NCI-H2196 (cell line): ENCODE measurements at regions not wholly inside any gene's neighbourhood (a gene's known extent, or its start where the extent isn't known, plus 50 kb on each side); places are given as distances from the start of the nearest gene placed in this dataset.
"Not testable (repeated sequence)": the region's sequence is repeated elsewhere in the genome, so short reads cannot be mapped to it uniquely, and the experiment has no call there.

Experiments
- DNase-seq: peaks from one replicate; lab custom pipeline; 2025; ENCODE audit not compliant: unreplicated experiment; lab: John Stamatoyannopoulos, UW

DNA sequence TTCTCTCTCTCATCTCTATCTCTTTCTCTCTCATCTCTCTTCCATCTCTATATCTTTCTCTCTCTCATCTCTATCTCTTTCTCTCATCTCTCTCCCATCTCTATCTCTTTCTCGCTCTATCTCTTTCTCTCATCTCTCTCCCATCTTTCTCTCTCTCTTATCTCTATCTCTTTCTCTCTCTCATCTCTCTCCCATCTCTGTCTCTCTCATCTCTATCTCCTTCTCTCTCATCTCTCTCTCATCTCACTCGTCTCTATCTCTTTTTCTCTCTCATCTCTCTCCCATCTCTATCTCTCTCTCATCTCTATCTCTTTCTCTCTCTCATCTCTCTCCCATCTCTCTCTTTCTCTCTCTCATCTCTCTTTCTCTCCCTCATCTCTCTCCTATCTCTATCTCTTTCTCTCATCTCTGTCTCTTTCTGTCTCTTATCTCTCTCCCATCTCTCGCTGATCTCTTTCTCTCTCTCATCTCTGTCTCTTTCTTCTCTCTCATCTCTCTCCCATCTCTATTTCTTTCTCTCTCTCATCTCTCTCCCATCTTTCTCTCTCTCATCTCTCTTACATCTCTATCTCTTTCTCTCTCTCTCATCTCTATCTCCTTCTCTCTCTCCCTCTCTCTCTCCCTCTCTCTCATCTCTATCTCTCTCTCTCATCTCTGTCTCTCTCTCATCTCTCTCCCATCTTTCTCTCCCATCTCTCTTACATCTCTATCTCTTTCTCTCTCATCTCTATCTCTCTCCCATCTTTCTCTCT, 388.7 kb downstream of the NPHP4 start:
- DNase-seq: no peak

DNA sequence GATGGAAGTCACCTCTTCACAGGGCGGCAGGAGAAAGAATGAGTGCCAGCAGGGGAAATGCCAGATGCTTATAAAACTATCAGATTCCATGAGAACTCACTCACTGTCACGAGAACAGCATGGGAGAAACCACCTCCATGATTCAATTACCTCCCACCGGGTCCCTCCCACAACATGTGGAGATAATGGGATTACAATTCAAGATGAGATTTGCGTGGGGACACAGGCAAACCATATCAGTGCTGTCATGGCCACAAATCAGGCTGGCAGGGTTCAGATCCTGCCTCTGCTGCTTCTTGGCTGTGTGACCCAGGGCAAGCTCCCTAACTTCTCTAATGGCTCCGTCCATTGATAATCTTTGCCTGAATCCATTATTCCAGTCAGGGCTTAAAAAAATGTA, 389.5 kb downstream of the NPHP4 start:
- DNase-seq: not testable (repeated sequence)

DNA sequence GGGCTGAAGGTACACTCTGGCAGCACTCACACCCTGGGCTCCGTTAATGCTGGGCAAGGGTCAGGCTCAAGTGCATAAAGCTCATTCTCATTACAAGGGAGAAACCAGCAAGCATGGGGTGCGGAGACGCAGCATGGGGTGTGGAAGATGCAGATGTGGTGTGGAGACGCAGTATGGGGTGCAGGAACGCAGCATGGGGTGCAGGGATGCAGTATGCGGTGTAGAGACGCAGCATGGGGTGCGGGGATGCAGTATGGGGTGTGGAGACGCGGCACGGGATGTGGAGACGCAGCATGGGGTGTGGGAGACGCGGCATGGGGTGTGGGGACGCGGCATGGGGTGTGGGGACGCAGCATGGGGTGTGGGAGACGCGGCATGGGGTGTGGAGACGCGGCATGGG, 390.7 kb downstream of the NPHP4 start:
- no peak for DNase-seq

DNA sequence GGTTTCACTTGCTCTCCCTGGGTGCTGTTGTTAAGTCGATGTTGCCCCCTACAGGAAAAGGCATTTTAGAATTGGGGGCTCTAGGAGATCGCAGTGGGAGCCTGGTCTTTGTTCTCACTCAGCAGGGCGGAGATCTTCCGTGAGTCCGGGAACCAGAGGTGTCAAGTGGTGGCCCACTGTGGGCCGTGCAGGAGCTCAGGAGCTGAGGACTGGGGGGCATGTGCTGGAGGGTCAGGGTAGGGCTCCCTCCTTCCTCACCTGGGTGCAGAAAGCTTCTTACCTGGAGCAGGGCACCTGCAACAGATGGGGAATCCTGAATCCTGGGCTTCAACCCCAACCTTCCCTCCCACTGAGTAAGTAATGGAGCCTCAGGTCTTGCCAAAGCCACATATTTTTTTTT, 392.7 kb downstream of the NPHP4 start:
- no peak for DNase-seq

DNA sequence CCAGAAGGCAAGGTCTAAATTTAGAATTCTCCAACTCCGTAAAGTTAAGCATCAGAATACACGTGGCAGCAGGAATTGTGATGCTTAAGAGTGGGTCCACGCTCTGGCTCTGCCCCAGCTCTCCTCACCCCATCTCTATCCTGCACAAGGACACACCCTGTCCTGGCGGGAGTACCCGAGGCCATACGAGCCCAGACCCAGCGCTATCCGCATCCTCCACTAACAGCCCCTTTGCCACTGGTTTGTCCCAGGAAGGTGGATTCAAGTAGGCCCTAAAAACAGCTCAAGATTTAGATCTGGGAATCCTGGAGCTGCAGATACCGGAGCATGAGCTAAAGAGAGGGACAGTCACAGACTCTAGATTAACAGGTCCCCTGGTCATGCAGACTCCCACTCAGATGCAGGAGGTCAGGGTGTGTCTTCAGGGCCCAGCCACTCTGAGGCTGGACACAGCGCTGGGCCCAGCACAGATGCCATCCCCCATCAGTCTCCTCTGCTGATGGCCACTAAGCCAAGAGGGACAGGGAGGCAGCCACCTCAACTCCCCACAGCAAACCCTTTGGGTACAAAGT, 393.3 kb downstream of the NPHP4 start:
- DNase-seq: no peak

DNA sequence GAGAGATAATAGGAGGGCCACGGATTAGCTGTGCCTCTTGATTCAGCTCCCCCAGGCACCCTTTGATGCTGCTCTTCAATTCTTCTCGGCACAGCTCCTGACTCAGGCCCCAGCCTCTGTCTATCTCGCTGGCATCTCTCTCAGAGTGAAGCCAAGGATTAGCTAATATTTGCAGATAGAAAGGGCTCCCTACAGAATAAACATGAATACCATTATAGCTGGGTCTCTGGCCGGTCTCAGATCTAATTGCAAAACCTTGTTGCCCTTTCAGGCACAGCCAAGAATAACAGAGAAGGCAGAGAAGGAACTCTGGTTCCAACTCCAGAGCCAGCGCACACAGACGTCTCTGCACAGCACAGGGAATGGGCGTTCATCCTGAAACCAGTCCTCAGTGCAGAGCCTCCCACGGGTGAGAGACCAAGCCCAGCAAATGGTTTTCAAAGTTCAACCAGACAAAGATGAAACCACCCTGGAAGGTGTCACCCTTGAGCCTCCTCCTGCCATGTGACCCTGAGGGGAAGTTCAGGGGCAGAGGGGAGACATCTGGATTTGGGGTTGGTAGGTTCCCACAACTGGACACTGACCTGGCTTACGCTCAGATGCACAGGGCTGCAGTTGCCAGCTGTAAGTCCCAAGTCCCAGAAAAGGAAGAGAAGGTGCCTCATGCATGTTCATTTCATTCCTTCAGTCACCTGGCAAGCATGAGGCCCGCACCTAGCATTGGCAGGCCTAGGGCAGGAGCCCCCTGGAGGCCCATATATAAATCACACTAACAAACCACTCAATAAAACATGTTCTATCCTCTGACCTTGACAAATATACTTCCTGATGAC, 394.0 kb downstream of the NPHP4 start:
- DNase-seq: peak; percentile 68

DNA sequence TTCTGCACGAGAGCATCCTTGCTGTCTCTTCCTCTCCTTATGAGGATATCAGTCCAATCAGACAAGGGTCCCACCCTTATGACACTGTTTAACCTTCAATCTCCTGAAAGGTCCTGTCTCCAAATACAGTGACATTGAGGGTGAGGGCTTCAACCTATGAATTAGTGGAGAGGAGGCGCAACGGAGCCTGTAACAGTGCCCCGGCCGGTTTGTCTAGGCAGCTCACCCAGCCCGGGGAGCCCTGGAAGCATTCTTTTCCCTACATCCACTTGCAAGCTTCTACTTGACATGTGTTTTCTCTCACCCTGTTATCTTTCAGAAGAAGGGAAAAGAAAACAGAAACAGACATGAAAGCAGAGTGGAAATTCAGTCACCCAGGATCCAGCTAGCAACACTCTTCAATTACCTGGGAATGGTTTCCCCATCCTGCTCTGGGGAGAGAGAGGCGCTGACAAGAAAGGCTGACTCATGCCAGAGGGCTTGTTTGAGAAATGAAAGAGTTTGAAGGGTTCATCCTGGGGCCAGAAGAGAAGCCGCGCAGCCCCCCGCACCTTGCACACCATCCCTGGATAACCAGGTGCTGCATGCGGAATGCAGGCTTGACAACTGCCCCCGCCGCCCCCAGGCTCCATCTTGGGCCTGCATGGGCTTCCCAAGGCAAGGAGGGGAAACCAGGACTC, 394.9 kb downstream of the NPHP4 start:
- no peak for DNase-seq

DNA sequence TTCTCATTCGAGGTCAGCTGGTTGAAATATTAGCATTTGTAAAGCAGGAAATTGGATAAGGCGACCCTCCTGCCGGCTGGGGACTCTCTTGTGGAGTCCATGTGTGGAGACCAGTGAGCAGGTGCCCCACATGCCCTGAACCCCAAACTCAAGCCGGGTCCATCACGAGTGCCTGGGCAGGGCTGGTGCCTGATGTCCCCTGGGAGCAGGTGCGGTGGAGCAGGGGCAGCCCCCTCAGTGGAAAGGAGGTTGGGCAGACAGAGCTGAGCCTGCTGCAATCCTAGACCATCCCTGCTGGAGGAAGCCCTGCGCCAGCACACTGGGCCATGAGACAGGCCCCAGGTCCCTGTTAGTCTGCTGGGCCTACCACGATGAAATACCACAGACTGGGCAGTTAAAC, 395.6 kb downstream of the NPHP4 start:
- DNase-seq: no peak

DNA sequence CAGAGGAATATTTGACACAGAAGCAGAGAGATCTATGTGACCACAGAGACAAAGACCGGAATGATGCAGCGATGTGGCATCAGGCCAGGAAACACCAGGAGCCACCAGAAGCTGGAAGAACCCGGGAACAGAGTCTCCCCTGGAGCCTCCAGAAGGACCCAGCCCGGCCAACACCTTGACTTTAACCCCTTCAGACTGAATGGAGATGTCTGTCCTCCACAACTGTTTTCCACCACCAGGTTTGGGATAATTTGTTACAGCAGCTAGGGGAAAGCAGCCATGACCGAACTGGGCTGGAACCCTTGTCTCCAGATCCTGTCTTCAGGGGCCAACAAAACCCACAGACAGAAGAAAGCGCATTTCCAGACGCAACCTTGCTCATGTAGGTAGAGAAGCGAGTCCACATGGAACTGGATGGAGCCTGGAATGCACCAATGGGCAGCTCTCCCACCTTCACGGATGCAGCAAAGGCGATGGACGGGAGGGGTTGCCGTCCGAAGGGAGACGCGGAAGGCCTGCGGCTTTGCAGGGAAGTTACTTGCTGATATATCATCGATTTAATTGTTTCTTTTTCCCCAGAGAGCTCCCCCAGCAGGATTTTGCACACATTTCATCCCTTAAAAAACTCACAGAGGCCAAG, 396.6 kb downstream of the NPHP4 start:
- DNase-seq: no peak

DNA sequence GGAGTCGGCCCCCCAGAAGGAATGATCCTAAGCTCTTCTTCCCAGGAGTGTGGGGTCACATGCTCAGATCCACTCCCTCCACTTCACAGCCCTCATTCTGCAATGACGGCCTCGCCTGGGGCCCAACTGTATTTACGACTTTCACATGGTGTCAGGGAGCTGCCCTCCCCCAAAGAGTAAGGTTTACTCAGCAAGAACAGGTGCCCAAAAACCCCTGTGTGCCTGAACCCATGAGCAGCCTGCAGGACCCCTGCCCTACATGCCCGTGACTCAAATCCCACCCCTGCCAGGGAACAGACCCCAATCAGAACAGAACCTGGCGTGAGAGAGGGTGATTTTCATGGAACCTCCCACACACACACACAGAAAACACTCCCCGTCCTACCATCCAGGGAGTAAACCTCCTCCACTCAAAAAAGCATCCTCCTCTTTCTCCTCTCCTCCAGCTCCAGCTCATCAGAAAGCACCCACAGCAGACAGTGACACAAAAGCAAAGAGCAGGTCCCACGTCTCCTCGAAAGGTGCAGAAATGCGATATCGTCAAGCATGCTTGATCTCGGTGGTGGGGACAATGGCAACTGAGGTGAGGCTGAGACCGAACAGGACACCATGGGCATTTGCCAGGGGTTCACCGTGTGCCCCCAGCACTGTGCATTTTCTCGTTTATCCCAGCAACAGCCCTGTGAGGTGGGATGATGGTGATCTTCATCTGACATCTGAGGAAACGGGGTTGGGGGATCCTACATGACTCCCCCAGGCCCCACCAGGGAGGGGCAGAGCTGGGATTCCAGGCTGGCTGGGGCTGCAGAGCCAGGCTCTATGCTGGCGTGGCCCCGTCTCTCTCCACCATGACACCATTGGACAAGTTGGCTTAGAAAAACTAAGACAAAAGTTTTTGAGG, 397.9 kb downstream of the NPHP4 start:
- DNase-seq: no peak

DNA sequence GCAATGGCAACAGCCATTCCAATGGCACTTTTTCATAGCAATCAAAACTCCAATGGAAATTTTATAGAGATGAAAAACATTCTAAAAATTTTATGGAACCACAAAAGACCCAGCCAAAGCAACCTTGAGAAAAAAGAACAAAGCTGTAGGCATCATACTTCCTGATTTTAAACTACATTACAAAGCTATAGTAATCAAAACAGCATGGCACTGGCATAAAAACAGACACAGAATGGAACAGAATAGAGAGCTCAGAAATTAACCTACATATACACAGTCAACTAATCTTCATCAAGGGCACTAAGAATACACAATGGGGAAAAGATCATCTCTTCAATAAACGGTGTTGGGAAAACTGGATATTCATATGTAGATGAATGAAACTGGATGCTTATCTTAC, 401.5 kb downstream of the NPHP4 start:
- DNase-seq: no peak

DNA sequence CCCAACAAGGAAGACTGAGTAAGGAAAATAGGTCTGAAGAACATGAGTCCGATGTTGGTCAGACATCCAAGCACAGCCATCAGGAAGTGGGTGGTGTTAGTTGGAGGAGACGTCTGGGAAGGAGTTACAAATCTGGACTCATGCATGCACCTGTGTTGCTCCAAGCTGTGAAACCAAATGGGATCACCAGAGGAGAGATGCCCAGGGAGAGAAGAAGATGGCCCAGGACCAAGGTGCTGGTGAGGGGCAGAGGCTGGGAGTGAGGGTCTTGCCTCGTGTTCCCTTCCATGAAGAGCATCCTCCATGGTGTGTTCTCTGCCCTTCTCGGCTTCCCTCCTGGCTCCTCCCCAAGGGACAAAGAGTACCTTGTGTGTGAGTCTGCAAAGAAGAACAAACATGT, 405.6 kb downstream of the NPHP4 start:
- DNase-seq: no peak

DNA sequence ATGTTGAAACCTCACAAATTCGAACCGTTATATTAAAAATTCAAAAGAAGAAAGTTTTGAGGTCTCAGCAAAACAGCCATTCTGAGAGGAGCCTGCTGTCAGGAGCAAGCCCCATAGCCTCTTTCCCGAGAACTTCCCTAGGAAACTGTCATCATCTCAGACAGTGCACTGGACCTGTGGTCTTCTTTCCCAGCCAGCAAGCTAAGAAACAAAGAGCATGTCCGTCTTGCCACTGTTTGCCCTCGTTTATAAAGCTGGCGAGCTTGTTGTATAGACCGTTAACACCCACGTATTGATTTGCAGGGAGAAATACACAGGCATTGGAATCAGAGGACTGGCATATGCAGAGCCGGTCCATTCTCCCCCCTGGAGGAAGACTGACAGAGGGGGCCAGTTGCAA, 407.0 kb downstream of the NPHP4 start:
- no peak for DNase-seq

DNA sequence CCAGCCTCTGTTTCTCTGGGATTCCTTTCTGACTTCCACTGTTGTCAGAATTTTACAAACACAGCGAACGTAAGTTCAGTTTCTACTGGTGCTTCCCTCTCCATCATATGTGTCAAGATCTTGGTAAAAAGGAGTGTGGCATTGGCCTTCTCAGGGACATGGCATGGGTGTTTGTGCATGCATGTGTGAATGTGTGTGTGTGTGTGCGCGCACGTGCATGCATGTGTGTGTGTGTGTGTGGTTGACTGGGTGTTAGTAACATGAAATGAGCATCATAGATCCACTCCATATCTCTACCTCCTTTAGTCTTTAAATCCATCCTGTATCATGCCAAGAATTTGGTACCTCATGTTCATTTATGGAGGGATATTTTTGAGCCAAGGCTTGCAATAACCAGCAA, 411.3 kb downstream of the NPHP4 start:
- DNase-seq: no peak

DNA sequence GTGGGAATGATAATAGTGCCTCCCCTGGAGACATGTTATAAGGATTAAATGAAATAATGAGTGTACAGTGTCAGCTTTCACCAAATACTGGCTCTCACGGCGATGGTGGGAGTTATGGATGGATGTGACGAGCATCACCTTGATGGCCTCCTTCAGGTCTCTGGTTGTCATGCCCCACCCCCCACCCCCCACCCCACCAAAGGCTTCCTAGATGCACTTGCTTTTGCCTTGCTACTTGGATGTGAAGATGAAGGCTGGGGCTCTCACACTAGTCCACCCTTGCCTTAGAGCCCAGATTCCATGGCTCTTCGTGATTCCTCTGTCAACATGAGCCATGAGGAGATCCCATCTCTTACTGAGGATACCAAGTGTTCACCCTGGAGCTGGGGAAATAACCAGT, 412.3 kb downstream of the NPHP4 start:
- no peak for DNase-seq

DNA sequence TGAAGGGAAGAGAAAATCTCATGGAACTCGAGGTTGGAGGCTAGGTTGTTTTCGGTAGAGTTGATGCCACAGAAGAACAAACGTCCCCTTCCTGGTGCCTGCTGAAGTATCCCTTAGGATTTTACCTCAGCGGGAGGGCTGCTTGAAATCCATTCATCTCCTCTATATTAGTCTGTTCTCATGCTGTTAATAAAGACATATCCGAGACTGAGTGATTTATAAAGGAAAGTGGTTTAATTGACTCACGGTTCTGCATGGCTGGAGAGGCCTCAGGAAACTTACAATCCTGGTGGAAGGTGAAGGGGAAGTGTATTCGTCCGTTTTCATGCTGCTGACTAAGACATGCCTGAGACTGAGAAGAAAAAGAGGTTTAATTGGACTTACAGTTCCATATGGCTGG, 413.5 kb downstream of the NPHP4 start:
- no peak for DNase-seq

DNA sequence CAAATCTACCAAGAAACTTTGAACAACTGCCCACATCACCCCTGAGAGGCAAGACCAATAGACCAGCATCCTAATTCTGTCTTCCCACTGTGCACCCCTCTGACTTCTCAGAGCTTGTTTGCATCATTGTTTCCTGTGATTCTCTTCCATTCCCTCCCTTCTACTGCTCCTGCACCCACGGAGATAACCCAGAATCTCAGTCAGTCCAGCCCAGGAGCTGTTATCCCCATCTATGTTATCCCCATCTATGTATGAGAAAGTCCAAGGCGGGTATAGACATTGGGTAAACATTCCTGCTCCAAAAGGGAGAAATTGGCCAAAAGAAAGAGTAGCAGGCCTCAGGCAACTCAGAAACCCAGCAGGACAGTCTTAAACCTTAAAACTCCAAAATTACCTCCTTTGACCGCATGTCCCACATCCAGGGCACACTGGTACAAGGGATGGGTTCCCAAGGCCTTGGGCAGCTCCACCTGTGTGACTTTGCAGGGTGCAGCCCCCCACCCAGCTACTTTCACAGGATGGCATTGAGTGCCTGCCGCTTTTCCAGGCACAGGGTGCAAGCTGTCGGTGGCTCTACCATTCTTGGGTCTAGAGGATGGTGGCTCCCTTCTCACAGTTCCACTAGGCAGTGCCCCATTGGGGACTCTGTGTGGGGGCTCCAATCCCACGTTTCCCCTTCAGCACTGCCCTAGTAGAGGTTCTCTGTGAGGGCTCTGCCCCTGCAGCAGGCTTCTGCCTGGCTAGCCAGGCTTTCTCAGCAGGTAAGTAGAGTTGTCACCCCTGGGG, 414.8 kb downstream of the NPHP4 start:
- DNase-seq: no peak

DNA sequence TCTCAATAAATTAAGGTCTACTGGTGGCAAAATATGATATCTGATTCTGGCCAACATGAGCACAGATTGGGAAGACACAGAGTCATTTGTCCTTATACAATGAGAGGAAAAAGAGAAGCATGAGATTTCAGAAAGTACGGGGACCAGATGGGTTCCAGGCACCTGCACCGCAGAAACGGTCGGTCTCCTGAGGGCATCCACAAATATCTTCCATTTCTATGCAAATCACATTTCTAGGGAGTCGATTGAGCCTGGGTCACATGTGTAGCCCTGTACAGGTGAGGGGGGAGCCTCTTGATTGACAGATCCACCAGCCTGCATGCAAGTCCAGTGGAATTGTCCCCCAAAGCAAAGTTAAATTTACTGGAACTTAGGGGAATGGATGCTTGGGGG, 415.6 kb downstream of the NPHP4 start:
- DNase-seq: no peak

DNA sequence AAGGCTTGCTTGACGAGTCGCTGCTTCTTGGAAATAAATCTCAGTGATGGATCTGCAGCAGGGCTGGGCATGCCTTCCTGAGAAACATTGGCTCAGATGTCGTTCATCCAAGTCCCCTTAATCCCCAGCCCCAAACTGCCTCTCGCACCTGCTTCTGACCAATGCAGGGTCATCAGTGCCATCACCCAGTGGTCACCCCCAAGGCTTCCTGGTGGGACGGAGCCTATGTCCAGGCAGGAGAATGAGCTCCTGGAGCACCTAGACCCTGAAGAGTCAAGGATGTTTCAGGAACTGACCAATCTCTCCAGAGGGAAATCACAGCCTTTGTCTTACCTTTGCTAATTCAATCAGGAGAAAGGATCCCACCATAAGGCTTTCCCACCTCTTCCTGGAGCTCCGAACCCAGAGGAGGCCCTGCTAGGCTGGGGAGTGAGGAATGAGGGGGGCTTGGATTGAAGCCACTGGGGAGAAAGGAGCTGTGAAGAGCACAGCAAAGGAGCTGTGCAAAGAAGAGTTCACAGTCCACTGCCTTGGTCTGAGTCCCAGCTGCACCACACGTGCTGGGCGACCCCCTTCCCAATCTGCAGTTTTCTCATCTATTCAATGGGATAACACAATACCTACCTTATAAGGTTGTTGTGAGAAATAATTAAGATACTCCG, 416.1 kb downstream of the NPHP4 start:
- DNase-seq: no peak
